ENCODE measurements at regions not wholly inside any gene's neighbourhood (a gene's known extent, or its start where the extent isn't known, plus 50 kb on each side); places are given as distances from the start of the nearest gene placed in this dataset.
A peak's percentile ranks its signal among the peaks of the same experiment; 100 is the strongest.

- peak; percentile 2 for DNase-seq
- Histone ChIP-seq H3K4me3 (ENCODE audit: low read length) (no peak overlapping the region), H3K4me1 (ENCODE audit: control insufficient read depth, low read depth, low read length) (no peaks in the 10 kb centered on the region), H3K27ac (ENCODE audit: low read depth, low read length) (no peak overlapping the region), H2BK120ac (ENCODE audit: low read depth, low read length) (no peak overlapping the region), H3K56ac (ENCODE audit: low read length) (no peak overlapping the region), H3K79me1 (ENCODE audit: low read length) (no peaks in the 10 kb centered on the region), H3K18ac (ENCODE audit: low read length) (no peak overlapping the region), H3K4ac (ENCODE audit: low read depth, low read length) (no peak overlapping the region), H3K36me3 (ENCODE audit: control insufficient read depth, insufficient read depth, low read length) (no peaks in the 10 kb centered on the region), H3K9ac (ENCODE audit: low read length) (no peak overlapping the region), H2BK5ac (ENCODE audit: low read length) (no peak overlapping the region), H4K8ac (ENCODE audit: low read depth, low read length) (no peak overlapping the region), H3K27me3 (ENCODE audit: insufficient read depth, low read length, poor library complexity) (no peaks in the 10 kb centered on the region), H2AK5ac (ENCODE audit: low read length) (no peak overlapping the region), H2BK15ac (replicated peaks; ENCODE audit: low read depth) (no peak overlapping the region), H4K5ac (ENCODE audit: low read length) (no peak overlapping the region), H3K79me2 (ENCODE audit: control insufficient read depth, insufficient read depth, low read length) (no peaks in the 10 kb centered on the region), H3K4me2 (ENCODE audit: low read length) (no peak overlapping the region), H3K23ac (ENCODE audit: low read length) (no peak overlapping the region)
Measured at GRCh38 chr2:83233326-83233725, 1225.8 kb downstream of the SUCLG1 start.

- Histone ChIP-seq H3K27me3 (ENCODE audit: insufficient read depth, low read length, poor library complexity) (no peaks in the 10 kb centered on the region), H3K4me2 (ENCODE audit: low read length) (no peak overlapping the region), H4K8ac (ENCODE audit: low read depth, low read length) (no peak overlapping the region), H3K18ac (ENCODE audit: low read length) (no peak overlapping the region), H2BK5ac (ENCODE audit: low read length) (no peak overlapping the region), H3K23ac (ENCODE audit: low read length) (no peak overlapping the region), H3K36me3 (ENCODE audit: control insufficient read depth, insufficient read depth, low read length) (no peaks in the 10 kb centered on the region), H2BK15ac (replicated peaks; ENCODE audit: low read depth) (no peak overlapping the region), H3K79me2 (ENCODE audit: control insufficient read depth, insufficient read depth, low read length) (no peaks in the 10 kb centered on the region), H2BK120ac (ENCODE audit: low read depth, low read length) (no peak overlapping the region), H3K27ac (ENCODE audit: low read depth, low read length) (no peak overlapping the region), H3K4ac (ENCODE audit: low read depth, low read length) (no peak overlapping the region), H3K4me1 (ENCODE audit: control insufficient read depth, low read depth, low read length) (no peaks in the 10 kb centered on the region), H3K9ac (ENCODE audit: low read length) (no peak overlapping the region), H3K56ac (ENCODE audit: low read length) (no peak overlapping the region), H4K5ac (ENCODE audit: low read length) (no peak overlapping the region), H2AK5ac (ENCODE audit: low read length) (no peak overlapping the region), H3K79me1 (ENCODE audit: low read length) (no peaks in the 10 kb centered on the region), H3K4me3 (ENCODE audit: low read length) (no peak overlapping the region)
- WGBS (ENCODE audit: extremely low coverage, insufficient coverage, low lambda C conversion rate) = no CpG with 5 or more reads among the region's 2 CpGs
- DNase-seq = no peak
Measured at GRCh38 chr2:83229443-83229842, 1229.6 kb downstream of the SUCLG1 start.

GRCh38 chr2:83224591-83225200 lies 1234.4 kb downstream of the SUCLG1 start:
- Histone ChIP-seq H4K8ac (ENCODE audit: low read depth, low read length) (no peak overlapping the region), H2AK5ac (ENCODE audit: low read length) (no peak overlapping the region), H3K4ac (ENCODE audit: low read depth, low read length) (no peak overlapping the region), H3K56ac (ENCODE audit: low read length) (no peak overlapping the region), H3K79me1 (ENCODE audit: low read length) (no peaks in the 10 kb centered on the region), H3K27me3 (ENCODE audit: insufficient read depth, low read length, poor library complexity) (no peaks in the 10 kb centered on the region), H4K5ac (ENCODE audit: low read length) (no peak overlapping the region), H3K9ac (ENCODE audit: low read length) (no peak overlapping the region), H3K79me2 (ENCODE audit: control insufficient read depth, insufficient read depth, low read length) (no peaks in the 10 kb centered on the region), H3K4me1 (ENCODE audit: control insufficient read depth, low read depth, low read length) (no peaks in the 10 kb centered on the region), H3K27ac (ENCODE audit: low read depth, low read length) (no peak overlapping the region), H2BK15ac (replicated peaks; ENCODE audit: low read depth) (no peak overlapping the region), H3K36me3 (ENCODE audit: control insufficient read depth, insufficient read depth, low read length) (no peaks in the 10 kb centered on the region), H2BK120ac (ENCODE audit: low read depth, low read length) (no peak overlapping the region), H3K18ac (ENCODE audit: low read length) (no peak overlapping the region), H3K4me2 (ENCODE audit: low read length) (no peak overlapping the region), H2BK5ac (ENCODE audit: low read length) (no peak overlapping the region), H3K23ac (ENCODE audit: low read length) (no peak overlapping the region), H3K4me3 (ENCODE audit: low read length) (no peak overlapping the region)
- no CpG with 5 or more reads among the region's 5 CpGs for WGBS (ENCODE audit: extremely low coverage, insufficient coverage, low lambda C conversion rate)
- no peak for DNase-seq

GRCh38 chr2:83221258-83221657 lies 1237.8 kb downstream of the SUCLG1 start:
- H2BK5ac ChIP-seq (ENCODE audit: low read length) = no peak overlapping the region
- no peaks in the 10 kb centered on the region for H3K79me2 ChIP-seq (ENCODE audit: control insufficient read depth, insufficient read depth, low read length)
- no peaks in the 10 kb centered on the region for H3K36me3 ChIP-seq (ENCODE audit: control insufficient read depth, insufficient read depth, low read length)
- no peak overlapping the region for H3K4ac ChIP-seq (ENCODE audit: low read depth, low read length)
- no peak overlapping the region for H4K5ac ChIP-seq (ENCODE audit: low read length)
- no peaks in the 10 kb centered on the region for H3K27me3 ChIP-seq (ENCODE audit: insufficient read depth, low read length, poor library complexity)
- H3K4me1 ChIP-seq (ENCODE audit: control insufficient read depth, low read depth, low read length) = no peaks in the 10 kb centered on the region
- H3K9ac ChIP-seq (ENCODE audit: low read length) = no peak overlapping the region
- WGBS (ENCODE audit: extremely low coverage, insufficient coverage, low lambda C conversion rate) = no CpG with 5 or more reads among the region's 4 CpGs
- H2AK5ac ChIP-seq (ENCODE audit: low read length) = no peak overlapping the region
- H3K4me2 ChIP-seq (ENCODE audit: low read length) = no peak overlapping the region
- no peak overlapping the region for H4K8ac ChIP-seq (ENCODE audit: low read depth, low read length)
- no peak for DNase-seq
- H3K27ac ChIP-seq (ENCODE audit: low read depth, low read length) = no peak overlapping the region
- no peak overlapping the region for H2BK15ac ChIP-seq (replicated peaks; ENCODE audit: low read depth)
- H3K56ac ChIP-seq (ENCODE audit: low read length) = no peak overlapping the region
- H3K4me3 ChIP-seq (ENCODE audit: low read length) = no peak overlapping the region
- no peak overlapping the region for H2BK120ac ChIP-seq (ENCODE audit: low read depth, low read length)
- no peak overlapping the region for H3K23ac ChIP-seq (ENCODE audit: low read length)
- no peak overlapping the region for H3K18ac ChIP-seq (ENCODE audit: low read length)
- H3K79me1 ChIP-seq (ENCODE audit: low read length) = no peaks in the 10 kb centered on the region

GRCh38 chr2:83217854-83218253 lies 1241.2 kb downstream of the SUCLG1 start:
- no peak overlapping the region for H3K23ac ChIP-seq (ENCODE audit: low read length)
- no peak overlapping the region for H2BK15ac ChIP-seq (replicated peaks; ENCODE audit: low read depth)
- no peak overlapping the region for H3K4me2 ChIP-seq (ENCODE audit: low read length)
- no peak overlapping the region for H3K4ac ChIP-seq (ENCODE audit: low read depth, low read length)
- no peak for DNase-seq
- no peak overlapping the region for H2BK120ac ChIP-seq (ENCODE audit: low read depth, low read length)
- no peaks in the 10 kb centered on the region for H3K79me2 ChIP-seq (ENCODE audit: control insufficient read depth, insufficient read depth, low read length)
- no peaks in the 10 kb centered on the region for H3K27me3 ChIP-seq (ENCODE audit: insufficient read depth, low read length, poor library complexity)
- no peak overlapping the region for H3K27ac ChIP-seq (ENCODE audit: low read depth, low read length)
- no peak overlapping the region for H2AK5ac ChIP-seq (ENCODE audit: low read length)
- no peak overlapping the region for H3K9ac ChIP-seq (ENCODE audit: low read length)
- no CpG with 5 or more reads among the region's 4 CpGs for WGBS (ENCODE audit: extremely low coverage, insufficient coverage, low lambda C conversion rate)
- H3K18ac ChIP-seq (ENCODE audit: low read length) = no peak overlapping the region
- H4K8ac ChIP-seq (ENCODE audit: low read depth, low read length) = no peak overlapping the region
- no peak overlapping the region for H4K5ac ChIP-seq (ENCODE audit: low read length)
- H3K56ac ChIP-seq (ENCODE audit: low read length) = no peak overlapping the region
- no peaks in the 10 kb centered on the region for H3K79me1 ChIP-seq (ENCODE audit: low read length)
- no peak overlapping the region for H3K4me3 ChIP-seq (ENCODE audit: low read length)
- no peaks in the 10 kb centered on the region for H3K36me3 ChIP-seq (ENCODE audit: control insufficient read depth, insufficient read depth, low read length)
- no peaks in the 10 kb centered on the region for H3K4me1 ChIP-seq (ENCODE audit: control insufficient read depth, low read depth, low read length)
- no peak overlapping the region for H2BK5ac ChIP-seq (ENCODE audit: low read length)

GRCh38 chr2:83196225-83196624 lies 1262.9 kb downstream of the SUCLG1 start:
- WGBS (ENCODE audit: extremely low coverage, insufficient coverage, low lambda C conversion rate) = no CpG with 5 or more reads among the region's 1 CpG
- Histone ChIP-seq H3K79me2 (ENCODE audit: control insufficient read depth, insufficient read depth, low read length) (no peaks in the 10 kb centered on the region), H4K5ac (ENCODE audit: low read length) (no peak overlapping the region), H3K4me2 (ENCODE audit: low read length) (no peak overlapping the region), H3K36me3 (ENCODE audit: control insufficient read depth, insufficient read depth, low read length) (no peaks in the 10 kb centered on the region), H3K4ac (ENCODE audit: low read depth, low read length) (no peak overlapping the region), H3K9ac (ENCODE audit: low read length) (no peak overlapping the region), H3K27me3 (ENCODE audit: insufficient read depth, low read length, poor library complexity) (no peaks in the 10 kb centered on the region), H2AK5ac (ENCODE audit: low read length) (no peak overlapping the region), H3K23ac (ENCODE audit: low read length) (no peak overlapping the region), H4K8ac (ENCODE audit: low read depth, low read length) (no peak overlapping the region), H3K4me3 (ENCODE audit: low read length) (no peak overlapping the region), H3K18ac (ENCODE audit: low read length) (no peak overlapping the region), H2BK120ac (ENCODE audit: low read depth, low read length) (no peak overlapping the region), H3K79me1 (ENCODE audit: low read length) (no peaks in the 10 kb centered on the region), H3K27ac (ENCODE audit: low read depth, low read length) (no peak overlapping the region), H3K4me1 (ENCODE audit: control insufficient read depth, low read depth, low read length) (no peaks in the 10 kb centered on the region), H3K56ac (ENCODE audit: low read length) (no peak overlapping the region), H2BK15ac (replicated peaks; ENCODE audit: low read depth) (no peak overlapping the region), H2BK5ac (ENCODE audit: low read length) (no peak overlapping the region)
- DNase-seq = peak; percentile 11

Data from mesendoderm (in vitro differentiated cells).